Colonic mucosa (tissue), 4 donors: ENCODE measurements at regions not wholly inside any gene's neighbourhood (a gene's known extent, or its start where the extent isn't known, plus 50 kb on each side); places are given as distances from the start of the nearest gene placed in this dataset.
A peak's percentile ranks its signal among the peaks of the same experiment; 100 is the strongest.

Experiments used
- DNase-seq: peaks from one replicate; pipeline ENCODE4 v3.0.0-alpha.2; 2020
- H3K27ac ChIP-seq: fragments of 200-600 bp; one replicate; pipeline ENCODE4 v1.8.0; 2021
- H3K27me3 ChIP-seq: fragments of 200-600 bp; one replicate; pipeline ENCODE4 v1.8.0; 2021
- H3K36me3 ChIP-seq: fragments of 200-600 bp; one replicate; pipeline ENCODE4 v1.8.0; 2021
- H3K4me1 ChIP-seq: fragments of 200-600 bp; one replicate; pipeline ENCODE4 v1.8.0; 2021; ENCODE audit warnings: mild to moderate bottlenecking
- H3K4me3 ChIP-seq: fragments of 200-600 bp; one replicate; pipeline ENCODE4 v1.8.0; 2021
- H3K9ac ChIP-seq, 2 donors: one replicate each; pipeline ENCODE4 v1.7.0; 2013; ENCODE audit warnings: control low read depth in 2 of 2, low read depth in 2 of 2, low read length in 2 of 2
- H3K9me3 ChIP-seq: fragments of 200-600 bp; one replicate; pipeline ENCODE4 v1.8.0; 2021
- intact Hi-C: fragments of 100-400 bp; cut with DNase I; formaldehyde crosslinking; loops from one replicate; pipeline ENCODE4 v1.14.1; 2022
- TF ChIP-seq, protein P1 (sequence below): fragments of 200-600 bp; IDR thresholded peaks from one replicate; pipeline ENCODE4 v1.8.0; 2022; ENCODE audit warnings: antibody characterized with exemption, mild to moderate bottlenecking
- donor health status: healthy.
- donor health status: DM: no; HTN: no; CAD: no.
- donor health status: DM: no; HTN: no; CAD: no.

- H3K27ac ChIP-seq, result no peak overlapping the region
Observed at GRCh38 chr1:244967159-244967558, 102.8 kb upstream of the HNRNPU start.

GRCh38 chr1:244965185-244966030 lies 101.1 kb upstream of the HNRNPU start:
- TF ChIP-seq, protein P1, sequence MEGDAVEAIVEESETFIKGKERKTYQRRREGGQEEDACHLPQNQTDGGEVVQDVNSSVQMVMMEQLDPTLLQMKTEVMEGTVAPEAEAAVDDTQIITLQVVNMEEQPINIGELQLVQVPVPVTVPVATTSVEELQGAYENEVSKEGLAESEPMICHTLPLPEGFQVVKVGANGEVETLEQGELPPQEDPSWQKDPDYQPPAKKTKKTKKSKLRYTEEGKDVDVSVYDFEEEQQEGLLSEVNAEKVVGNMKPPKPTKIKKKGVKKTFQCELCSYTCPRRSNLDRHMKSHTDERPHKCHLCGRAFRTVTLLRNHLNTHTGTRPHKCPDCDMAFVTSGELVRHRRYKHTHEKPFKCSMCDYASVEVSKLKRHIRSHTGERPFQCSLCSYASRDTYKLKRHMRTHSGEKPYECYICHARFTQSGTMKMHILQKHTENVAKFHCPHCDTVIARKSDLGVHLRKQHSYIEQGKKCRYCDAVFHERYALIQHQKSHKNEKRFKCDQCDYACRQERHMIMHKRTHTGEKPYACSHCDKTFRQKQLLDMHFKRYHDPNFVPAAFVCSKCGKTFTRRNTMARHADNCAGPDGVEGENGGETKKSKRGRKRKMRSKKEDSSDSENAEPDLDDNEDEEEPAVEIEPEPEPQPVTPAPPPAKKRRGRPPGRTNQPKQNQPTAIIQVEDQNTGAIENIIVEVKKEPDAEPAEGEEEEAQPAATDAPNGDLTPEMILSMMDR, result no peak
- H3K27me3 ChIP-seq, result no peaks in the 10 kb centered on the region
- peak overlapping the region; percentile 71 for H3K27ac ChIP-seq
- no peaks in the 10 kb centered on the region for H3K36me3 ChIP-seq
- intact Hi-C loops, result no loop called here
- H3K4me3 ChIP-seq, result no peak overlapping the region
- no peaks in the 10 kb centered on the region for H3K9me3 ChIP-seq
- no peak for DNase-seq
- peak overlapping the region in 1 of 2 donors; percentile 8 for H3K9ac ChIP-seq
- peaks cover 4% of the 10 kb centered on the region for H3K4me1 ChIP-seq

More at GRCh38 chr1:244967159-244967558, 102.8 kb upstream of the HNRNPU start:
- Histone ChIP-seq H3K27me3 (no peaks in the 10 kb centered on the region), H3K9me3 (no peaks in the 10 kb centered on the region), H3K9ac (no peak overlapping the region), H3K4me1 (peaks cover 4% of the 10 kb centered on the region), H3K36me3 (no peaks in the 10 kb centered on the region), H3K4me3 (no peak overlapping the region)
- DNase-seq, result no peak
- TF ChIP-seq, protein P1, result no peak
- intact Hi-C loops, result no loop called here

- TF ChIP-seq, protein P1, result no peak
- H3K9ac ChIP-seq, result peak overlapping the region; percentile 7 to 41
Observed at GRCh38 chr1:244964112-244964971, 100.0 kb upstream of the HNRNPU start.

GRCh38 chr1:244963231-244963826 lies 99.0 kb upstream of the HNRNPU start:
- TF ChIP-seq, protein P1, result no peak
- Histone ChIP-seq H3K9ac (peak overlapping the region in 1 of 2 donors; percentile 7), H3K27ac (peak overlapping the region; percentile 71), H3K4me3 (no peak overlapping the region), H3K4me1 (peaks cover 4% of the 10 kb centered on the region), H3K27me3 (no peaks in the 10 kb centered on the region), H3K36me3 (no peaks in the 10 kb centered on the region), H3K9me3 (no peaks in the 10 kb centered on the region)
- no peak for DNase-seq
- intact Hi-C loops, result no loop called here

More at GRCh38 chr1:244964112-244964971, 100.0 kb upstream of the HNRNPU start:
- peaks cover 4% of the 10 kb centered on the region for H3K4me1 ChIP-seq
- no peaks in the 10 kb centered on the region for H3K9me3 ChIP-seq
- no peaks in the 10 kb centered on the region for H3K36me3 ChIP-seq
- H3K27ac ChIP-seq, result peak overlapping the region; percentile 71
- intact Hi-C loops, result no loop called here
- peak; percentile 71 for DNase-seq
- H3K4me3 ChIP-seq, result no peak overlapping the region
- H3K27me3 ChIP-seq, result no peaks in the 10 kb centered on the region

DNA sequence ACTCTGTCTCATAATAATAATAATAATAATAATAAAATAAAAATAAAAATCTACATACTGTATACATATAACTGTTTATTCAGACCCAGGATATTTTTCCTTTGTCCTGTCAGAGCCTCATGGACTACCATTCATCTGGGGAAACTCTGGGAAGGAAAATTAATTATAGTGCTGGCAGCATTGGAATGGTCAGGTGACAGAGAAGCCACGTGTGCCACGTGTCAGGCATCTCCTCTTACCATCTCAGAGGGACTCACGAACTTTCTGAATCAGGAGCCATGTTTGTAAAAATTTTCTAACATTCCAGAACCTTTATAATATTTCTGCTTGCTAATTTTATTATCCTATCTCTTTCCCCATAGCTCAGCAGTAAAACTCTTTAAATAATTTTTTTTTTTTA lies 97.8 kb upstream of the HNRNPU start:
- no peaks in the 10 kb centered on the region for H3K27me3 ChIP-seq
- intact Hi-C loops, result no loop called here
- H3K9ac ChIP-seq, result no peak overlapping the region
- TF ChIP-seq, protein P1, result no peak
- no peak overlapping the region for H3K4me3 ChIP-seq
- DNase-seq, result no peak
- no peaks in the 10 kb centered on the region for H3K36me3 ChIP-seq
- H3K4me1 ChIP-seq, result peaks cover 4% of the 10 kb centered on the region
- H3K27ac ChIP-seq, result no peak overlapping the region
- no peaks in the 10 kb centered on the region for H3K9me3 ChIP-seq
